HPDE6-E6E7 (cell line): ENCODE measurements at regions not wholly inside any gene's neighbourhood (a gene's known extent, or its start where the extent isn't known, plus 50 kb on each side); places are given as distances from the start of the nearest gene placed in this dataset.
"Not testable (repeated sequence)": the region's sequence is repeated elsewhere in the genome, so short reads cannot be mapped to it uniquely, and the experiment has no call there.

ENCODE experiments used
- DNase-seq: peaks from one replicate; pipeline ENCODE4 v3.0.0; 2011; ENCODE audit warnings: missing footprints; ENCODE audit errors: extremely low spot score

- DNase-seq = no peak
Measured at GRCh38 chr4:155032521-155033229, 175.8 kb upstream of the NPY2R start.

GRCh38 chr4:155033604-155034003 is 174.8 kb upstream of the NPY2R start:
- DNase-seq = no peak

- DNase-seq = no peak
Measured at GRCh38 chr4:155037031-155037430, 171.4 kb upstream of the NPY2R start.

- no peak for DNase-seq
Measured at GRCh38 chr4:155038459-155038858, 170.0 kb upstream of the NPY2R start.

GRCh38 chr4:155039162-155039561 is 169.3 kb upstream of the NPY2R start:
- no peak for DNase-seq

- DNase-seq = no peak
Measured at GRCh38 chr4:155040031-155040430, 168.4 kb upstream of the NPY2R start.

GRCh38 chr4:155042014-155042413 is 166.4 kb upstream of the NPY2R start:
- no peak for DNase-seq

- DNase-seq = not testable (repeated sequence)
Measured at GRCh38 chr4:155044251-155044650, 164.2 kb upstream of the NPY2R start.

- DNase-seq = no peak
Measured at GRCh38 chr4:155047755-155048154, 160.7 kb upstream of the NPY2R start.

GRCh38 chr4:155054042-155054441 is 154.4 kb upstream of the NPY2R start:
- not testable (repeated sequence) for DNase-seq

GRCh38 chr4:155060419-155060818 is 148.0 kb upstream of the NPY2R start:
- DNase-seq = no peak

GRCh38 chr4:155060873-155061272 is 147.6 kb upstream of the NPY2R start:
- no peak for DNase-seq

- DNase-seq = no peak
Measured at GRCh38 chr4:155062948-155063347, 145.5 kb upstream of the NPY2R start.

GRCh38 chr4:155064934-155065333 is 143.5 kb upstream of the NPY2R start:
- DNase-seq = not testable (repeated sequence)

- no peak for DNase-seq
Measured at GRCh38 chr4:155066871-155067270, 141.6 kb upstream of the NPY2R start.

- DNase-seq = no peak
Measured at GRCh38 chr4:155071962-155072361, 136.5 kb upstream of the NPY2R start.

GRCh38 chr4:155072417-155072816 is 136.0 kb upstream of the NPY2R start:
- DNase-seq = no peak

GRCh38 chr4:155073852-155074251 is 134.6 kb upstream of the NPY2R start:
- no peak for DNase-seq

- DNase-seq = no peak
Measured at GRCh38 chr4:155076256-155076785, 132.1 kb upstream of the NPY2R start.

- no peak for DNase-seq
Measured at GRCh38 chr4:155077452-155078229, 130.8 kb upstream of the NPY2R start.

GRCh38 chr4:155079871-155080270 is 128.6 kb upstream of the NPY2R start:
- DNase-seq = no peak

GRCh38 chr4:155081222-155081621 is 127.2 kb upstream of the NPY2R start:
- DNase-seq = no peak
